SK-N-SH (cell line): ENCODE measurements at regions not wholly inside any gene's neighbourhood (a gene's known extent, or its start where the extent isn't known, plus 50 kb on each side); places are given as distances from the start of the nearest gene placed in this dataset.

ENCODE experiments used
- CTCF ChIA-PET: fragments of 300-600, 350-600 bp; formaldehyde crosslinking; extraction: SDS; loops from one replicate; lab custom pipeline; 2021; lab: Yijun Ruan, JAX
- POLR2A ChIA-PET: fragments of 350-600 bp; sonication (Branson Sonifier 250); formaldehyde crosslinking; extraction: SDS; loops from one replicate; lab custom pipeline; 2020; ENCODE audit warnings: antibody characterized with exemption, inconsistent platforms; lab: Yijun Ruan, JAX
- DNase-seq: peaks from one replicate; pipeline ENCODE4 v3.0.0; 2012
- H2AFZ ChIP-seq: fragments of 200-600 bp; sonication (generic); 2 replicates; pipeline ENCODE4 v1.8.1; 2016; ENCODE audit warnings: antibody characterized with exemption, mild to moderate bottlenecking, low read depth
- H3F3A ChIP-seq: fragments of 200-600 bp; sonication (generic); replicated peaks from 2 replicates; pipeline ENCODE3; 2016; ENCODE audit warnings: antibody characterized with exemption, mild to moderate bottlenecking; ENCODE audit not compliant: insufficient read depth
- H3K27ac ChIP-seq, 2 experiments: fragments of 200-500 bp in 1 of 2; fragments of 200-600 bp in 1 of 2; sonication (Bioruptor generic) in 1 of 2; sonication (generic), shearing (Covaris generic) in 1 of 2; 2 replicates each; pipeline versions ENCODE4 v1.5.1 to v1.6.1; 2014 to 2016; ENCODE audit warnings: low read depth in 2 of 2, inconsistent platforms in 1 of 2, low read length in 1 of 2, mild to moderate bottlenecking in 1 of 2, mixed read lengths in 1 of 2
- H3K27me3 ChIP-seq: fragments of 200-600 bp; sonication (generic), shearing (Covaris generic); 2 replicates; pipeline ENCODE4 v1.6.1; 2016; ENCODE audit warnings: mixed run types; ENCODE audit not compliant: insufficient read depth
- H3K36me3 ChIP-seq, 2 experiments: fragments of 200-500 bp in 1 of 2; fragments of 200-600 bp in 1 of 2; sonication (Bioruptor generic) in 1 of 2; sonication (generic) in 1 of 2; replicated peaks in 1 of 2; 2 replicates each; pipeline versions ENCODE3 to v1.5.1; 2014 to 2016; ENCODE audit warnings: low read length in 1 of 2, mild to moderate bottlenecking in 1 of 2; ENCODE audit not compliant: insufficient read depth in 2 of 2, control insufficient read depth in 1 of 2
- H3K4me1 ChIP-seq, 2 experiments: fragments of 200-500 bp in 1 of 2; fragments of 200-600 bp in 1 of 2; sonication (Bioruptor generic) in 1 of 2; sonication (generic), shearing (Covaris generic) in 1 of 2; 2 replicates each; pipeline versions ENCODE4 v1.5.1 to v1.6.1; 2014 to 2016; ENCODE audit warnings: low read depth in 1 of 2, low read length in 1 of 2, mixed run types in 1 of 2; ENCODE audit not compliant: insufficient read depth in 2 of 2, control insufficient read depth in 1 of 2
- H3K4me2 ChIP-seq: fragments of 200-600 bp; sonication (generic), shearing (Covaris generic); 2 replicates; pipeline ENCODE4 v1.6.1; 2017; ENCODE audit warnings: mixed run types
- H3K4me3 ChIP-seq, 2 experiments: fragments of 200-500 bp in 1 of 2; fragments of 200-600 bp in 1 of 2; sonication (Bioruptor generic) in 1 of 2; sonication (generic), shearing (Covaris generic) in 1 of 2; 2 replicates each; pipeline versions ENCODE4 v1.5.1 to v1.8.1; 2014 to 2016; ENCODE audit warnings: low read depth in 2 of 2, inconsistent platforms in 1 of 2, low read length in 1 of 2, mild to moderate bottlenecking in 1 of 2, mixed read lengths in 1 of 2, moderate library complexity in 1 of 2
- H3K79me2 ChIP-seq: fragments of 200-600 bp; sonication (generic); 2 replicates; pipeline ENCODE4 v1.8.1; 2017; ENCODE audit warnings: mild to moderate bottlenecking; ENCODE audit not compliant: insufficient read depth
- H3K9ac ChIP-seq: fragments of 200-600 bp; sonication (generic); 2 replicates; pipeline ENCODE4 v1.6.1; 2017; ENCODE audit warnings: mixed run types
- H3K9me2 ChIP-seq: fragments of 200-600 bp; sonication (generic); 2 replicates; pipeline ENCODE4 v1.6.1; 2017; ENCODE audit warnings: mixed run types
- H3K9me3 ChIP-seq: fragments of 200-600 bp; sonication (generic); 2 replicates; pipeline ENCODE4 v1.6.1; 2017; ENCODE audit warnings: mixed run types, mild to moderate bottlenecking, moderate library complexity
- H4K20me1 ChIP-seq: fragments of 200-600 bp; sonication (generic); 2 replicates; pipeline ENCODE4 v1.6.1; 2017; ENCODE audit warnings: mild to moderate bottlenecking, mixed run types; ENCODE audit not compliant: insufficient read depth
- CTCF ChIP-seq: fragments of 200-600 bp; sonication (generic); IDR thresholded peaks from 2 replicates; pipeline ENCODE4 v1.6.1; 2017; ENCODE audit warnings: antibody characterized with exemption, mild to moderate bottlenecking, moderate library complexity
- EZH2phosphoT487 ChIP-seq: fragments of 200-600 bp; sonication (generic); IDR thresholded peaks from 2 replicates; pipeline ENCODE4 v1.6.1; 2017; ENCODE audit warnings: low read depth, mixed run types, mild to moderate bottlenecking, antibody characterized with exemption, moderate library complexity, borderline replicate concordance
- FOSL2 ChIP-seq: IDR thresholded peaks from 2 replicates; pipeline ENCODE4 v1.4.0; 2012; ENCODE audit warnings: low read depth, mild to moderate bottlenecking, moderate library complexity, borderline replicate concordance
- FOXJ3 ChIP-seq: sonication (generic); formaldehyde crosslinking; IDR thresholded peaks from 2 replicates; pipeline ENCODE4 v1.5.1; 2020; ENCODE audit warnings: mild to moderate bottlenecking, missing genetic modification reagents
- FOXM1 ChIP-seq: IDR thresholded peaks from 2 replicates; pipeline ENCODE4 v1.4.0; 2012; ENCODE audit warnings: low read depth, mild to moderate bottlenecking
- IRF3 ChIP-seq: fragments of 150-350 bp; IDR thresholded peaks from 2 replicates; pipeline ENCODE4 v1.6.1; 2016; ENCODE audit warnings: mild to moderate bottlenecking, low read depth, low read length
- JUND ChIP-seq: IDR thresholded peaks from 2 replicates; pipeline ENCODE4 v1.4.0; 2012
- MEF2A ChIP-seq: IDR thresholded peaks from 2 replicates; pipeline ENCODE4 v1.4.0; 2012; ENCODE audit warnings: low read depth, borderline replicate concordance
- MXI1 ChIP-seq: IDR thresholded peaks from 2 replicates; pipeline ENCODE4 v1.6.1; 2012; ENCODE audit warnings: mild to moderate bottlenecking, low read depth, low read length, improper control_type of control experiment
- NFIC ChIP-seq: IDR thresholded peaks from 2 replicates; pipeline ENCODE4 v1.4.0; 2012; ENCODE audit warnings: borderline replicate concordance
- PBX3 ChIP-seq: IDR thresholded peaks from 2 replicates; pipeline ENCODE4; 2012
- POLR2AphosphoS5 ChIP-seq: IDR thresholded peaks from 2 replicates; pipeline ENCODE4 v1.6.1; 2012; ENCODE audit warnings: low read depth, low read length
- RAD21 ChIP-seq: IDR thresholded peaks from 2 replicates; pipeline ENCODE4 v1.6.1; 2012; ENCODE audit warnings: mild to moderate bottlenecking, low read length
- RCOR1 ChIP-seq: fragments of 150-350 bp; IDR thresholded peaks from 2 replicates; pipeline ENCODE4 v1.6.1; 2017; ENCODE audit warnings: antibody characterized with exemption, low read length
- RFX5 ChIP-seq: IDR thresholded peaks from 2 replicates; pipeline ENCODE4 v1.6.1; 2012; ENCODE audit warnings: mild to moderate bottlenecking, improper control_type of control experiment, low read length
- RXRA ChIP-seq: IDR thresholded peaks from 2 replicates; pipeline ENCODE4 v1.4.0; 2012; ENCODE audit warnings: low read depth, mild to moderate bottlenecking, borderline replicate concordance
- SMC3 ChIP-seq: IDR thresholded peaks from 2 replicates; pipeline ENCODE4 v1.6.1; 2012; ENCODE audit warnings: low read depth, low read length, improper control_type of control experiment
- TEAD4 ChIP-seq: IDR thresholded peaks from 2 replicates; pipeline ENCODE4 v1.4.0; 2012; ENCODE audit warnings: mild to moderate bottlenecking, borderline replicate concordance; ENCODE audit not compliant: insufficient read depth
- USF1 ChIP-seq: IDR thresholded peaks from 2 replicates; pipeline ENCODE4 v1.4.0; 2012; ENCODE audit warnings: low read depth, borderline replicate concordance
- YY1 ChIP-seq: IDR thresholded peaks from 2 replicates; pipeline ENCODE4 v1.4.0; 2012; ENCODE audit warnings: low read depth, mild to moderate bottlenecking
- ZBTB33 ChIP-seq: IDR thresholded peaks from 2 replicates; pipeline ENCODE4 v1.4.0; 2012; ENCODE audit warnings: low read depth, borderline replicate concordance
- WGBS: methylation state at CpG from one replicate; pipeline ENCODE4 v1.1.6; 2017; ENCODE audit warnings: low lambda C conversion rate; 5-methylcytosine and 5-hydroxymethylcytosine counted together

GRCh38 chr4:138535316-138535715 lies 293.2 kb upstream of the SLC7A11 start:
- DNase-seq = no peak
- H2AFZ ChIP-seq = no peak overlapping the region
- H3K4me1 ChIP-seq = no peaks in the 10 kb centered on the region
- no peak overlapping the region for H3K4me2 ChIP-seq
- H3K9me3 ChIP-seq = peaks cover 18% of the 10 kb centered on the region; the same call in 1 of the 2 replicates
- H3K9me2 ChIP-seq = no peaks in the 10 kb centered on the region
- 32% methylated on average over 2 of the region's 2 CpGs for WGBS
- no peaks in the 10 kb centered on the region for H3K36me3 ChIP-seq
- CTCF ChIA-PET = no interaction called here
- no peaks in the 10 kb centered on the region for H4K20me1 ChIP-seq
- H3K27ac ChIP-seq = no peak overlapping the region
- H3K9ac ChIP-seq = no peak overlapping the region
- H3K27me3 ChIP-seq = no peaks in the 10 kb centered on the region
- POLR2A ChIA-PET = no interaction called here
- no peaks in the 10 kb centered on the region for H3K79me2 ChIP-seq
- no peak overlapping the region for H3K4me3 ChIP-seq
- no peaks in the 10 kb centered on the region for H3F3A ChIP-seq
- no peak for TF ChIP-seq FOXM1
- no peak for TF ChIP-seq IRF3
- TF ChIP-seq RCOR1 = no peak
- TF ChIP-seq RXRA = no peak
- TF ChIP-seq POLR2AphosphoS5 = no peak

- 0 out of 2 replicates have a peak, but pooled peaks cover 3% of the 10 kb centered on the region for H3K9me3 ChIP-seq
- H3K9me2 ChIP-seq = no peaks in the 10 kb centered on the region
- H2AFZ ChIP-seq = no peak overlapping the region
- no peaks in the 10 kb centered on the region for H3K79me2 ChIP-seq
- H3F3A ChIP-seq = no peaks in the 10 kb centered on the region
- 40% methylated on average over 1 of the region's 1 CpG for WGBS
- no peak overlapping the region for H3K27ac ChIP-seq
- no peaks in the 10 kb centered on the region for H3K4me1 ChIP-seq
- ChIA-PET CTCF (interaction anchor here (0.6 to 1.4 kb wide), 3 partner anchors 9 to 202 kb away, joined by 3 read pairs; no protein-coding TSS in a partner anchor), POLR2A (no interaction called here)
- no peaks in the 10 kb centered on the region for H3K36me3 ChIP-seq
- H3K4me3 ChIP-seq = no peak overlapping the region
- H3K4me2 ChIP-seq = no peak overlapping the region
- H3K9ac ChIP-seq = no peak overlapping the region
- no peak for DNase-seq
- H4K20me1 ChIP-seq = no peaks in the 10 kb centered on the region
- H3K27me3 ChIP-seq = no peaks in the 10 kb centered on the region
- TF ChIP-seq RAD21 = peak; percentile 44
- TF ChIP-seq SMC3 = peak; percentile 11; the same call in 1 of the 2 replicates
- no peak for TF ChIP-seq YY1
- no peak for TF ChIP-seq FOXJ3 (CRISPR knock-in tag)
- no peak for TF ChIP-seq MXI1
- TF ChIP-seq JUND = no peak
- TF ChIP-seq RFX5 = no peak
- no peak for TF ChIP-seq EZH2phosphoT487
- TF ChIP-seq TEAD4 = no peak
- TF ChIP-seq FOSL2 = no peak
- no peak for TF ChIP-seq MEF2A
- no peak for TF ChIP-seq PBX3
- TF ChIP-seq ZBTB33 = no peak
- no peak for TF ChIP-seq POLR2AphosphoS5
- no peak for TF ChIP-seq IRF3
- TF ChIP-seq CTCF = peak; percentile 35; the same call in 1 of the 2 replicates
- TF ChIP-seq NFIC = no peak
- TF ChIP-seq USF1 = no peak
- no peak for TF ChIP-seq FOXM1
Measured at GRCh38 chr4:138522366-138522765, 280.2 kb upstream of the SLC7A11 start.
